HepG2 (cell line): ENCODE measurements at regions not wholly inside any gene's neighbourhood (a gene's known extent, or its start where the extent isn't known, plus 50 kb on each side); places are given as distances from the start of the nearest gene placed in this dataset.

Experiments
- ARID2 ChIP-seq: sonication (generic); formaldehyde crosslinking; IDR thresholded peaks from 2 replicates; pipeline ENCODE4 v1.8.1; 2022; ENCODE audit warnings: mild to moderate bottlenecking, missing genetic modification reagents, borderline replicate concordance
- SIN3A ChIP-seq: IDR thresholded peaks from 2 replicates; pipeline ENCODE4 v1.6.1; 2011; ENCODE audit warnings: low read depth, mild to moderate bottlenecking, control low read depth, low read length, borderline replicate concordance
- TBP ChIP-seq: sonication (generic); formaldehyde crosslinking; IDR thresholded peaks from 2 replicates; pipeline ENCODE4 v1.5.0; 2020; ENCODE audit warnings: missing genetic modification reagents
- ZNF530 ChIP-seq: sonication (generic); formaldehyde crosslinking; IDR thresholded peaks from 2 replicates; pipeline ENCODE4 v1.5.0; 2020; ENCODE audit warnings: low read depth, mild to moderate bottlenecking, missing genetic modification reagents
- ZNF891 ChIP-seq: sonication (generic); formaldehyde crosslinking; IDR thresholded peaks from 2 replicates; pipeline ENCODE4 v1.5.0; 2020; ENCODE audit warnings: mild to moderate bottlenecking, missing genetic modification reagents
- TF ChIP-seq, protein P1 (sequence below): sonication (generic); formaldehyde crosslinking; IDR thresholded peaks from 2 replicates; pipeline ENCODE4 v1.5.0; 2020; ENCODE audit warnings: mild to moderate bottlenecking, missing genetic modification reagents, moderate library complexity
- TF ChIP-seq, protein P2 (sequence below): IDR thresholded peaks from 2 replicates; pipeline ENCODE4 v1.6.1; 2012; ENCODE audit warnings: low read depth, low read length, improper control_type of control experiment

DNA sequence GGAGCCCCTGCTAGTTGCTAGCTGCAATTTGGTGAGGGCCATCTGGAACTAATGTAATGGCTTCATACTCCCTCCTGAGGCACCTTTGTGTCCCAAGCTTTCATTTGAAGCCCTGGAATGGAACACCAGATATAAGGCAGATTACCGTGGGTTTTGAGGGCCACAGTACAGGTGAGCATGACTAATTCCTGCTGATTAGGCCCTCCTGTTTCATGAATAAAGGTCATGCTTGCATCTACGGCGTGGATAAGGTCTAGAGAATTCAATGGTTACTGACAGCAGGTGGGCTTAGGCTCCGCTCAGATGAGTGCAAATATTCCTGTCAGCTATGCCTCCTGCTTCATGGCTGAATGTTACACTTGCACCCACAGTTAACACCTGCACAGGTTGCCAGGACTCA is 495.4 kb downstream of the NAP1L3 start:
- TF ChIP-seq, protein P1, sequence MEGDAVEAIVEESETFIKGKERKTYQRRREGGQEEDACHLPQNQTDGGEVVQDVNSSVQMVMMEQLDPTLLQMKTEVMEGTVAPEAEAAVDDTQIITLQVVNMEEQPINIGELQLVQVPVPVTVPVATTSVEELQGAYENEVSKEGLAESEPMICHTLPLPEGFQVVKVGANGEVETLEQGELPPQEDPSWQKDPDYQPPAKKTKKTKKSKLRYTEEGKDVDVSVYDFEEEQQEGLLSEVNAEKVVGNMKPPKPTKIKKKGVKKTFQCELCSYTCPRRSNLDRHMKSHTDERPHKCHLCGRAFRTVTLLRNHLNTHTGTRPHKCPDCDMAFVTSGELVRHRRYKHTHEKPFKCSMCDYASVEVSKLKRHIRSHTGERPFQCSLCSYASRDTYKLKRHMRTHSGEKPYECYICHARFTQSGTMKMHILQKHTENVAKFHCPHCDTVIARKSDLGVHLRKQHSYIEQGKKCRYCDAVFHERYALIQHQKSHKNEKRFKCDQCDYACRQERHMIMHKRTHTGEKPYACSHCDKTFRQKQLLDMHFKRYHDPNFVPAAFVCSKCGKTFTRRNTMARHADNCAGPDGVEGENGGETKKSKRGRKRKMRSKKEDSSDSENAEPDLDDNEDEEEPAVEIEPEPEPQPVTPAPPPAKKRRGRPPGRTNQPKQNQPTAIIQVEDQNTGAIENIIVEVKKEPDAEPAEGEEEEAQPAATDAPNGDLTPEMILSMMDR (CRISPR knock-in tag) = no peak
- TF ChIP-seq, protein P2, sequence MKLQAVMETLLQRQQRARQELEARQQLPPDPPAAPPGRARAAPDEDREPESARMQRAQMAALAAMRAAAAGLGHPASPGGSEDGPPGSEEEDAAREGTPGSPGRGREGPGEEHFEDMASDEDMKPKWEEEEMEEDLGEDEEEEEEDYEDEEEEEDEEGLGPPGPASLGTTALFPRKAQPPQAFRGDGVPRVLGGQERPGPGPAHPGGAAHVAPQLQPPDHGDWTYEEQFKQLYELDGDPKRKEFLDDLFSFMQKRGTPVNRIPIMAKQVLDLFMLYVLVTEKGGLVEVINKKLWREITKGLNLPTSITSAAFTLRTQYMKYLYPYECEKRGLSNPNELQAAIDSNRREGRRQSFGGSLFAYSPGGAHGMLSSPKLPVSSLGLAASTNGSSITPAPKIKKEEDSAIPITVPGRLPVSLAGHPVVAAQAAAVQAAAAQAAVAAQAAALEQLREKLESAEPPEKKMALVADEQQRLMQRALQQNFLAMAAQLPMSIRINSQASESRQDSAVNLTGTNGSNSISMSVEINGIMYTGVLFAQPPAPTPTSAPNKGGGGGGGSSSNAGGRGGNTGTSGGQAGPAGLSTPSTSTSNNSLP = no peak
- TF ChIP-seq ZNF891 (CRISPR knock-in tag) (no peak), ARID2 (CRISPR knock-in tag) (no peak), TBP (CRISPR knock-in tag) (no peak), ZNF530 (no peak), SIN3A (no peak)
